CD14-positive monocyte (primary cell): ENCODE measurements at regions not wholly inside any gene's neighbourhood (a gene's known extent, or its start where the extent isn't known, plus 50 kb on each side); places are given as distances from the start of the nearest gene placed in this dataset.

Experiments used
- DNase-seq, 3 donors: peaks; one replicate each; pipeline ENCODE4 v3.0.0-alpha.2; 2011 to 2022
- H2AFZ ChIP-seq: 2 replicates; pipeline ENCODE4 v1.6.0; 2012; ENCODE audit warnings: mild to moderate bottlenecking, low read depth, low read length, inconsistent platforms; ENCODE audit not compliant: insufficient read depth, poor library complexity, severe bottlenecking
- H3K27ac ChIP-seq, 2 donors: 1 replicate in 1 of 2; 2 replicates in 1 of 2; pipeline ENCODE4 v1.5.1; 2012 to 2013; ENCODE audit warnings: low read length in 2 of 2, control low read depth in 1 of 2, inconsistent platforms in 1 of 2, low read depth in 1 of 2, mild to moderate bottlenecking in 1 of 2
- H3K27me3 ChIP-seq, 2 donors: one replicate each; pipeline versions ENCODE4 v1.6.0 to v1.6.1; 2011 to 2013; ENCODE audit warnings: low read length in 2 of 2; ENCODE audit not compliant: control insufficient read depth in 2 of 2, insufficient read depth in 2 of 2
- H3K36me3 ChIP-seq, 2 donors: replicated peaks in 1 of 2; 1 replicate in 1 of 2; 2 replicates in 1 of 2; pipeline versions ENCODE4 v1.5.1 to v1.6.1; 2012 to 2013; ENCODE audit warnings: low read length in 2 of 2, control low read depth in 1 of 2, inconsistent platforms in 1 of 2, mild to moderate bottlenecking in 1 of 2; ENCODE audit not compliant: insufficient read depth in 2 of 2, control insufficient read depth in 1 of 2
- H3K4me1 ChIP-seq, 2 donors: 1 replicate in 1 of 2; 2 replicates in 1 of 2; pipeline versions ENCODE4 v1.5.1 to v1.6.1; 2012 to 2013; ENCODE audit warnings: low read length in 2 of 2, control low read depth in 1 of 2, inconsistent platforms in 1 of 2, mild to moderate bottlenecking in 1 of 2, moderate library complexity in 1 of 2; ENCODE audit not compliant: insufficient read depth in 2 of 2, control insufficient read depth in 1 of 2
- H3K4me2 ChIP-seq: replicated peaks from 2 replicates; pipeline ENCODE3; 2012; ENCODE audit warnings: low read length, moderate library complexity, mild to moderate bottlenecking; ENCODE audit not compliant: poor library complexity, severe bottlenecking; ENCODE audit errors: extremely low read depth
- H3K4me3 ChIP-seq, 3 experiments: fragments of 200-600 bp in 1 of 3; sonication (generic) in 1 of 3; replicated peaks in 1 of 3; 1 replicate in 2 of 3; 2 replicates in 1 of 3; pipeline ENCODE4 v1.5.1; 2011 to 2013; ENCODE audit warnings: low read length in 3 of 3, mild to moderate bottlenecking in 3 of 3, control low read depth in 2 of 3, low read depth in 2 of 3, inconsistent platforms in 1 of 3, moderate library complexity in 1 of 3
- H3K79me2 ChIP-seq: 2 replicates; pipeline ENCODE4 v1.6.0; 2012; ENCODE audit warnings: mild to moderate bottlenecking, control low read depth, inconsistent platforms, low read length, moderate library complexity; ENCODE audit not compliant: insufficient read depth
- H3K9ac ChIP-seq: 2 replicates; pipeline ENCODE4 v1.6.0; 2017; ENCODE audit warnings: low read length, mild to moderate bottlenecking; ENCODE audit not compliant: insufficient read depth, poor library complexity, severe bottlenecking
- H3K9me3 ChIP-seq, 2 donors: replicated peaks in 1 of 2; 1 replicate in 1 of 2; 2 replicates in 1 of 2; pipeline versions ENCODE4 v1.5.1 to v1.6.1; 2012 to 2013; ENCODE audit warnings: low read length in 2 of 2, control low read depth in 1 of 2; ENCODE audit not compliant: control insufficient read depth in 1 of 2, insufficient read depth in 1 of 2
- H4K20me1 ChIP-seq: 2 replicates; pipeline ENCODE4 v1.6.0; 2012; ENCODE audit warnings: mild to moderate bottlenecking, low read length, control low read depth, moderate library complexity; ENCODE audit not compliant: insufficient read depth
- H3K27ac Mint-ChIP-seq, 7 donors: one replicate each; pipeline ENCODE4 v1.8.0; 2020; ENCODE audit warnings: mild to moderate bottlenecking in 7 of 7, mixed read lengths in 7 of 7, moderate library complexity in 6 of 7, inconsistent platforms in 2 of 7
- H3K27me3 Mint-ChIP-seq, 3 donors: one replicate each; pipeline ENCODE4 v1.8.0; 2021 to 2022; ENCODE audit warnings: low read depth in 3 of 3, mild to moderate bottlenecking in 3 of 3, mixed read lengths in 3 of 3, moderate library complexity in 3 of 3, inconsistent platforms in 1 of 3
- H3K36me3 Mint-ChIP-seq, 2 donors: one replicate each; pipeline ENCODE4 v1.8.0; 2020; ENCODE audit warnings: mixed read lengths in 2 of 2, inconsistent platforms in 1 of 2, mild to moderate bottlenecking in 1 of 2
- H3K4me1 Mint-ChIP-seq: one replicate; pipeline ENCODE4 v1.8.0; 2020; ENCODE audit warnings: mild to moderate bottlenecking, mixed read lengths
- H3K4me3 Mint-ChIP-seq, 2 donors: one replicate each; pipeline ENCODE4 v1.8.0; 2020; ENCODE audit warnings: mild to moderate bottlenecking in 2 of 2, mixed read lengths in 2 of 2, moderate library complexity in 1 of 2
- H3K9me3 Mint-ChIP-seq, 7 donors: one replicate each; pipeline ENCODE4 v1.8.0; 2020 to 2022; ENCODE audit warnings: mixed read lengths in 7 of 7, mild to moderate bottlenecking in 6 of 7, moderate library complexity in 6 of 7, inconsistent platforms in 2 of 7
- CTCF ChIP-seq: fragments of 200-600 bp; IDR thresholded peaks from one replicate; pipeline ENCODE4 v1.8.0; 2022; ENCODE audit warnings: antibody characterized with exemption, mild to moderate bottlenecking
- WGBS: methylation state at CpG from one replicate; pipeline ENCODE4 v1.1.5; 2013; ENCODE audit warnings: missing lambda C conversion rate; ENCODE audit not compliant: insufficient coverage; 5-methylcytosine and 5-hydroxymethylcytosine counted together
- intact Hi-C, 2 donors: fragments of 100-400 bp; cut with micrococcal nuclease; formaldehyde crosslinking; loops; one replicate each; pipeline versions ENCODE4 v1.15.0 to v1.15.1; 2023

- no peak overlapping the region for H3K4me2 ChIP-seq
- Mint-ChIP-seq H3K27ac (peak overlapping the region in 1 of 7 donors; percentile 59), H3K27me3 (peaks cover 0 to 3% (median 2%) of the 10 kb centered on the region in 3 donors), H3K4me3 (no peak overlapping the region), H3K36me3 (no peaks in the 10 kb centered on the region), H3K9me3 (no peaks in the 10 kb centered on the region), H3K4me1 (peaks cover 6% of the 10 kb centered on the region)
- H3K36me3 ChIP-seq, result no peaks in the 10 kb centered on the region
- WGBS, result no CpG with 5 or more reads among the region's 5 CpGs
- H3K27ac ChIP-seq, result no peak overlapping the region
- intact Hi-C loops, result no loop called here
- no peaks in the 10 kb centered on the region for H4K20me1 ChIP-seq
- no peaks in the 10 kb centered on the region for H3K27me3 ChIP-seq
- H3K79me2 ChIP-seq, result no peaks in the 10 kb centered on the region
- H3K9me3 ChIP-seq, result no peaks in the 10 kb centered on the region
- H3K9ac ChIP-seq, result no peak overlapping the region
- no peaks in the 10 kb centered on the region for H3K4me1 ChIP-seq
- H2AFZ ChIP-seq, result no peak overlapping the region
- no peak overlapping the region for H3K4me3 ChIP-seq
- DNase-seq, result no peak
- no peak for TF ChIP-seq CTCF
Measured at GRCh38 chr11:71200761-71201160, 51.6 kb downstream of the SHANK2 start.

DNA sequence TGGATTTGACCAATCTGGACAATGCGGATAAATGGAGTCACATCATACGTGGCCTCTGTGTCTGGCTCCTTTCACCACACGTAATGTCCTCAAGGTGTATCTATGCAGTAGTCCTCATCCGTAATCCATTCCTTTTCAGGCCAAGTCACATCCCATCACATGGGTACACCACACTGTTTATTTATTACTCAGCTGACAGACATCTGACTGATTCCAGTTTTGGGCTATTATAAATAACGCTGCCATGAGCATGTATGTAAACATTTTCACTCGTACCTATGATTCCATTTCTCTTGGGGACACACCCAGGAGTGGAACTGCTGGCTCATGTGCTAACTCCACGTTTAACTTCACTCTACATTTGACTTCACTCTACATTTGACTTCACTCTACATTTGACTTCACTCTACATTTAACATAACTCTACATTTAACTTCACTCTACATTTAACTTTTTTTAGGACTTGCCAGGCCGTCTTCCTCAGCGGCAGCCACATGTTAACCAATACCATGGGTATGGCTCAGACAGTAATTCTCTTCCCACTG lies 52.1 kb downstream of the SHANK2 start:
- intact Hi-C loops, result no loop called here
- Histone ChIP-seq H3K9me3 (no peaks in the 10 kb centered on the region), H3K36me3 (no peaks in the 10 kb centered on the region), H2AFZ (no peak overlapping the region), H3K9ac (no peak overlapping the region), H3K27ac (no peak overlapping the region), H3K4me2 (no peak overlapping the region), H3K27me3 (no peaks in the 10 kb centered on the region), H4K20me1 (no peaks in the 10 kb centered on the region), H3K79me2 (no peaks in the 10 kb centered on the region), H3K4me1 (no peaks in the 10 kb centered on the region), H3K4me3 (no peak overlapping the region)
- peak overlapping the region in 1 of 7 donors; percentile 59 for H3K27ac Mint-ChIP-seq
- DNase-seq, result no peak
- no peak for TF ChIP-seq CTCF
- no peaks in the 10 kb centered on the region for H3K9me3 Mint-ChIP-seq
- 90% methylated on average over 9 of the region's 9 CpGs for WGBS
- H3K4me3 Mint-ChIP-seq, result no peak overlapping the region
- H3K36me3 Mint-ChIP-seq, result no peaks in the 10 kb centered on the region
- peaks cover 0 to 3% (median 0%) of the 10 kb centered on the region in 3 donors for H3K27me3 Mint-ChIP-seq
- H3K4me1 Mint-ChIP-seq, result peaks cover 6% of the 10 kb centered on the region
